C4-2B (cell line): ENCODE measurements at regions not wholly inside any gene's neighbourhood (a gene's known extent, or its start where the extent isn't known, plus 50 kb on each side); places are given as distances from the start of the nearest gene placed in this dataset.

Experiments
- ZFX ChIP-seq: fragments of 450-650 bp; IDR thresholded peaks from 2 replicates; pipeline ENCODE4 v1.6.1; 2017
- TF ChIP-seq, protein P1 (sequence below): fragments of 450-650 bp; conservative IDR thresholded peaks from 2 replicates; pipeline ENCODE4 v1.5.1; 2017; ENCODE audit warnings: mild to moderate bottlenecking

DNA sequence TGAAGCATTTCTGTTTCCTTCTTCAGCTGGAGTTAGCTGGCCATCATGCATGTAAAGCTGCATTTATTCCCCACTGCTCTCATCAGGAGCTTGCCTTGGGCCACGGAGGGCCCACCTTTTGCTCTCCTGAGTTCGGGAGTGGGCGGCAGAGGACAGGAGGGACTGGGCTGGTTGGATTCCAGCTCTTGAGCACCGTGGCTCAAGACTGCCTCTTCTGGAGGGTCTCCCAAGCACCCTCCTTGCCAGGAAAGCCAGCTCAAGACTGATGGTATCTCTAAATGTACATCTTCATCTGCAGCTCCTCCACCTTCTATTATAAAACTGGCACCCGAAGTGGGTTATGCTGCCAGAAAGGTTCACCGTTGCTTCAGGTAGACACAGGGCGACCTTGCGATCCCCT is 399.6 kb upstream of the IRX1 start:
- TF ChIP-seq, protein P1, sequence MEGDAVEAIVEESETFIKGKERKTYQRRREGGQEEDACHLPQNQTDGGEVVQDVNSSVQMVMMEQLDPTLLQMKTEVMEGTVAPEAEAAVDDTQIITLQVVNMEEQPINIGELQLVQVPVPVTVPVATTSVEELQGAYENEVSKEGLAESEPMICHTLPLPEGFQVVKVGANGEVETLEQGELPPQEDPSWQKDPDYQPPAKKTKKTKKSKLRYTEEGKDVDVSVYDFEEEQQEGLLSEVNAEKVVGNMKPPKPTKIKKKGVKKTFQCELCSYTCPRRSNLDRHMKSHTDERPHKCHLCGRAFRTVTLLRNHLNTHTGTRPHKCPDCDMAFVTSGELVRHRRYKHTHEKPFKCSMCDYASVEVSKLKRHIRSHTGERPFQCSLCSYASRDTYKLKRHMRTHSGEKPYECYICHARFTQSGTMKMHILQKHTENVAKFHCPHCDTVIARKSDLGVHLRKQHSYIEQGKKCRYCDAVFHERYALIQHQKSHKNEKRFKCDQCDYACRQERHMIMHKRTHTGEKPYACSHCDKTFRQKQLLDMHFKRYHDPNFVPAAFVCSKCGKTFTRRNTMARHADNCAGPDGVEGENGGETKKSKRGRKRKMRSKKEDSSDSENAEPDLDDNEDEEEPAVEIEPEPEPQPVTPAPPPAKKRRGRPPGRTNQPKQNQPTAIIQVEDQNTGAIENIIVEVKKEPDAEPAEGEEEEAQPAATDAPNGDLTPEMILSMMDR: no peak
- no peak for TF ChIP-seq ZFX
